ENCODE measurements at regions not wholly inside any gene's neighbourhood (a gene's known extent, or its start where the extent isn't known, plus 50 kb on each side); places are given as distances from the start of the nearest gene placed in this dataset.

- Histone ChIP-seq H3K27ac (no peak overlapping the region), H3K4me3 (no peak overlapping the region), H3K4me1 (no peaks in the 10 kb centered on the region), H3K36me3 (no peaks in the 10 kb centered on the region), H3K9me3 (peaks cover 0 to 13% (median 0%) of the 10 kb centered on the region in 4 donors), H3K27me3 (no peaks in the 10 kb centered on the region)
- no peak for TF ChIP-seq EP300 (IDR thresholded peaks at IDR 0.05)
- TF ChIP-seq CTCF (IDR thresholded peaks at IDR 0.05): no peak
- no peak for TF ChIP-seq POLR2A (IDR thresholded peaks at IDR 0.05)
- no peak for DNase-seq (ENCODE audit: low spot score in 2 of 2)
- 83 to 92% methylated on average over 7 of the region's 7 CpGs for WGBS, 2 donors
Observed at GRCh38 chr2:100654611-100655010, 91.8 kb downstream of the PDCL3 start.

GRCh38 chr2:100655446-100655845, 92.7 kb downstream of the PDCL3 start:
- H3K27ac ChIP-seq: no peak overlapping the region
- WGBS, 2 donors: 89 to 94% methylated on average over 5 of the region's 5 CpGs
- H3K27me3 ChIP-seq: no peaks in the 10 kb centered on the region
- no peaks in the 10 kb centered on the region for H3K4me1 ChIP-seq
- H3K4me3 ChIP-seq: no peak overlapping the region
- TF ChIP-seq POLR2A (IDR thresholded peaks at IDR 0.05) (no peak), CTCF (IDR thresholded peaks at IDR 0.05) (no peak), EP300 (IDR thresholded peaks at IDR 0.05) (no peak)
- no peaks in the 10 kb centered on the region for H3K36me3 ChIP-seq
- DNase-seq (ENCODE audit: low spot score in 2 of 2): no peak
- peaks cover 0 to 10% (median 0%) of the 10 kb centered on the region in 4 donors for H3K9me3 ChIP-seq

GRCh38 chr2:100655936-100656534, 93.2 kb downstream of the PDCL3 start:
- H3K4me1 ChIP-seq: no peaks in the 10 kb centered on the region
- H3K27ac ChIP-seq: no peak overlapping the region
- peaks cover 0 to 10% (median 0%) of the 10 kb centered on the region in 4 donors for H3K9me3 ChIP-seq
- no peak for TF ChIP-seq CTCF (IDR thresholded peaks at IDR 0.05)
- TF ChIP-seq POLR2A (IDR thresholded peaks at IDR 0.05): no peak
- TF ChIP-seq EP300 (IDR thresholded peaks at IDR 0.05): no peak
- no peaks in the 10 kb centered on the region for H3K36me3 ChIP-seq
- 85 to 89% methylated on average over 5 of the region's 5 CpGs for WGBS, 2 donors
- no peak overlapping the region for H3K4me3 ChIP-seq
- H3K27me3 ChIP-seq: no peaks in the 10 kb centered on the region
- DNase-seq (ENCODE audit: low spot score in 2 of 2): no peak

GRCh38 chr2:100658017-100658416, 95.2 kb downstream of the PDCL3 start:
- no peaks in the 10 kb centered on the region for H3K27me3 ChIP-seq
- no peaks in the 10 kb centered on the region for H3K36me3 ChIP-seq
- 82 to 88% methylated on average over 4 of the region's 4 CpGs for WGBS, 2 donors
- H3K9me3 ChIP-seq: peaks cover 0 to 10% (median 0%) of the 10 kb centered on the region in 4 donors
- no peaks in the 10 kb centered on the region for H3K4me1 ChIP-seq
- no peak for DNase-seq (ENCODE audit: low spot score in 2 of 2)
- no peak overlapping the region for H3K4me3 ChIP-seq
- TF ChIP-seq POLR2A (IDR thresholded peaks at IDR 0.05) (no peak), EP300 (IDR thresholded peaks at IDR 0.05) (no peak), CTCF (IDR thresholded peaks at IDR 0.05) (no peak)
- H3K27ac ChIP-seq: no peak overlapping the region

- WGBS, 2 donors: 87 to 88% methylated on average over 12 of the region's 12 CpGs
- Histone ChIP-seq H3K4me3 (no peak overlapping the region), H3K9me3 (no peaks in the 10 kb centered on the region), H3K4me1 (no peaks in the 10 kb centered on the region), H3K27ac (no peak overlapping the region), H3K36me3 (no peaks in the 10 kb centered on the region), H3K27me3 (no peaks in the 10 kb centered on the region)
- no peak for TF ChIP-seq EP300 (IDR thresholded peaks at IDR 0.05)
- TF ChIP-seq CTCF (IDR thresholded peaks at IDR 0.05): no peak
- TF ChIP-seq POLR2A (IDR thresholded peaks at IDR 0.05): no peak
- DNase-seq (ENCODE audit: low spot score in 2 of 2): no peak
Observed at GRCh38 chr2:100660851-100661584, 98.2 kb downstream of the PDCL3 start.

Data from tibial nerve (tissue), 4 donors.